Thyroid gland (tissue), 4 donors: ENCODE measurements at regions not wholly inside any gene's neighbourhood (a gene's known extent, or its start where the extent isn't known, plus 50 kb on each side); places are given as distances from the start of the nearest gene placed in this dataset.
"Not testable (repeated sequence)": the region's sequence is repeated elsewhere in the genome, so short reads cannot be mapped to it uniquely, and the experiment has no call there.

Source experiments
- DNase-seq, 2 donors: peaks; one replicate each; pipeline ENCODE4 v3.0.0-alpha.2; 2019
- H3K27ac ChIP-seq, 3 donors: fragments of 200-600 bp; sonication (generic); 1 replicate in 2 of 3; 2 replicates in 1 of 3; pipeline ENCODE4 v1.5.1; 2016 to 2019; ENCODE audit warnings: mild to moderate bottlenecking in 1 of 3, moderate library complexity in 1 of 3
- H3K27me3 ChIP-seq: fragments of 200-600 bp; sonication (generic); one replicate; pipeline ENCODE4 v1.5.1; 2019
- H3K36me3 ChIP-seq, 2 donors: fragments of 200-600 bp; sonication (generic); one replicate each; pipeline ENCODE4 v1.5.1; 2016 to 2019
- H3K4me1 ChIP-seq, 2 donors: fragments of 200-600 bp; sonication (generic); one replicate each; pipeline ENCODE4 v1.5.1; 2017 to 2019
- H3K4me3 ChIP-seq, 3 donors: fragments of 200-600 bp; sonication (generic); replicated peaks in 1 of 3; 1 replicate in 2 of 3; 2 replicates in 1 of 3; pipeline ENCODE4 v1.5.1; 2016; ENCODE audit warnings: mild to moderate bottlenecking in 1 of 3
- H3K9me3 ChIP-seq: fragments of 200-600 bp; sonication (generic); one replicate; pipeline ENCODE4 v1.5.1; 2017
- CTCF ChIP-seq, 6 experiments: fragments of 200-600 bp in 3 of 6; fragments of 450-650 bp in 3 of 6; sonication (generic) in 3 of 6; IDR thresholded peaks; one replicate each; pipeline ENCODE4 v1.5.1; 2016 to 2019; ENCODE audit warnings: antibody characterized with exemption in 6 of 6, mild to moderate bottlenecking in 2 of 6, inconsistent platforms in 1 of 6, moderate library complexity in 1 of 6
- POLR2A ChIP-seq, 2 donors: fragments of 450-650 bp; IDR thresholded peaks; one replicate each; pipeline ENCODE4 v1.6.1; 2017; ENCODE audit warnings: antibody characterized with exemption in 2 of 2, mild to moderate bottlenecking in 2 of 2, moderate library complexity in 1 of 2
- WGBS, 2 donors: methylation state at CpG; one replicate each; pipeline ENCODE4 v1.1.5; 2017; 5-methylcytosine and 5-hydroxymethylcytosine counted together
- intact Hi-C: fragments of 100-400 bp; cut with DNase I; formaldehyde crosslinking; loops from one replicate; pipeline ENCODE4 v1.15.1; 2023

- TF ChIP-seq POLR2A (IDR thresholded peaks at IDR 0.05): no peak
- TF ChIP-seq CTCF (IDR thresholded peaks at IDR 0.05): no peak
Measured at GRCh38 chr13:22839603-22840530, 340.9 kb upstream of the SGCG start.

GRCh38 chr13:22846551-22846950, 334.2 kb upstream of the SGCG start:
- Histone ChIP-seq H3K27me3 (no peaks in the 10 kb centered on the region), H3K27ac (no peak overlapping the region), H3K4me1 (no peaks in the 10 kb centered on the region), H3K9me3 (no peaks in the 10 kb centered on the region), H3K4me3 (no peak overlapping the region), H3K36me3 (no peaks in the 10 kb centered on the region)
- TF ChIP-seq CTCF (IDR thresholded peaks at IDR 0.05) (no peak), POLR2A (IDR thresholded peaks at IDR 0.05) (no peak)
- no peak for DNase-seq
- 45 to 47% methylated on average over 2 of the region's 2 CpGs for whole genome bisulfite sequencing, 2 donors
- intact Hi-C loops: no loop called here

More at GRCh38 chr13:22839603-22840530, 340.9 kb upstream of the SGCG start:
- WGBS, 2 donors: 73 to 81% methylated on average over 7 of the region's 7 CpGs
- H3K27me3 ChIP-seq: no peaks in the 10 kb centered on the region
- H3K36me3 ChIP-seq: no peaks in the 10 kb centered on the region
- no peaks in the 10 kb centered on the region for H3K9me3 ChIP-seq
- no peak overlapping the region for H3K4me3 ChIP-seq
- no peaks in the 10 kb centered on the region for H3K4me1 ChIP-seq
- no peak for DNase-seq
- no peak overlapping the region for H3K27ac ChIP-seq
- intact Hi-C loops: no loop called here

- intact Hi-C loops: no loop called here
- Histone ChIP-seq H3K27me3 (no peaks in the 10 kb centered on the region), H3K36me3 (no peaks in the 10 kb centered on the region), H3K4me1 (no peaks in the 10 kb centered on the region), H3K4me3 (no peak overlapping the region), H3K9me3 (no peaks in the 10 kb centered on the region), H3K27ac (no peak overlapping the region)
- no peak for DNase-seq
- no peak for TF ChIP-seq POLR2A (IDR thresholded peaks at IDR 0.05)
- TF ChIP-seq CTCF (IDR thresholded peaks at IDR 0.05): no peak
- 71 to 87% methylated on average over 29 to 31 of the region's 32 CpGs for WGBS, 2 donors
Measured at GRCh38 chr13:22848539-22849052, 332.2 kb upstream of the SGCG start.

GRCh38 chr13:22855926-22856325, 324.9 kb upstream of the SGCG start:
- no peaks in the 10 kb centered on the region for H3K4me1 ChIP-seq
- H3K36me3 ChIP-seq: no peaks in the 10 kb centered on the region
- no peak for TF ChIP-seq POLR2A (IDR thresholded peaks at IDR 0.05)
- TF ChIP-seq CTCF (IDR thresholded peaks at IDR 0.05): no peak
- 68 to 78% methylated on average over 2 of the region's 2 CpGs for WGBS, 2 donors
- H3K27me3 ChIP-seq: no peaks in the 10 kb centered on the region
- intact Hi-C loops: no loop called here
- H3K27ac ChIP-seq: no peak overlapping the region
- H3K4me3 ChIP-seq: no peak overlapping the region
- no peak for DNase-seq
- H3K9me3 ChIP-seq: no peaks in the 10 kb centered on the region

- H3K9me3 ChIP-seq, H3K27me3 ChIP-seq, H3K36me3 ChIP-seq, H3K27ac ChIP-seq, H3K4me3 ChIP-seq, DNase-seq, H3K4me1 ChIP-seq, intact Hi-C loops: not testable (repeated sequence)
- 93% methylated on average over 5 of the region's 32 CpGs; no CpG with 5 or more reads in 1 of the 2 donors for WGBS, 2 donors
Measured at GRCh38 chr13:22858980-22859379, 321.8 kb upstream of the SGCG start.

- DNase-seq, H3K4me3 ChIP-seq, H3K4me1 ChIP-seq, intact Hi-C loops, H3K27me3 ChIP-seq, H3K27ac ChIP-seq, H3K9me3 ChIP-seq, H3K36me3 ChIP-seq: not testable (repeated sequence)
- WGBS, 2 donors: 89 to 92% methylated on average over 9 to 17 of the region's 21 CpGs
Measured at GRCh38 chr13:22859411-22859810, 321.4 kb upstream of the SGCG start.
